ENCODE measurements at regions not wholly inside any gene's neighbourhood (a gene's known extent, or its start where the extent isn't known, plus 50 kb on each side); places are given as distances from the start of the nearest gene placed in this dataset.

GRCh38 chr21:16076465-16076864, 346.7 kb downstream of the USP25 start:
- H3K9me3 ChIP-seq = no peaks in the 10 kb centered on the region
- H3K36me3 ChIP-seq = no peaks in the 10 kb centered on the region
- H3K27ac ChIP-seq = no peak overlapping the region
- H3K4me1 ChIP-seq = peaks cover 0 to 2% (median 0%) of the 10 kb centered on the region in 9 donors
- H3K27me3 ChIP-seq = no peaks in the 10 kb centered on the region
- no peak overlapping the region for H3K4me3 ChIP-seq
- no peak for TF ChIP-seq CTCF (IDR thresholded peaks at IDR 0.05)
- ATAC-seq (no peak), DNase-seq (no peak)
- intact Hi-C loops (cut with DNase I) = loop anchor here in 1 of 10 donors (10.0 kb wide), 1 partner anchor 62 kb away; no protein-coding TSS in a partner anchor

DNA sequence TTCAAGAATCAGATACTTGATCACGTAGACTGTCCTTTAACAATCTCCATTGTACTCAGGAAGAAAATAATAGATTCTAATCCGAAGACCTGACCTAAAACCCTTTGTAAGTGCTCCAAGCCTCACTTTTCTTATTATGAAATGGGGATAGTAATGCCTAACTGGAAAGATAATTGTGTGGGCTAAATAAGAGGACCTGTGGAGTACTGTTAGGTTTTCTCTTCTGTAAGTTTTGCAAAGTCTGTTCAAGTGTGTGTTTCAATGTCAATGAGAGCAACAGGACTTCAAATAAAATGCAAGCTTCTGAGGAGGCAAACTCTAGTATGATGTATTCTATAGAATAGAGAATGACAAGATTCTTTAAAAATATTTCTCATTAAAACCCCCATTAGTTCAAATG, 348.6 kb downstream of the USP25 start:
- 75 to 83% methylated on average over 2 of the region's 2 CpGs for WGBS, 2 donors
- H3K4me1 ChIP-seq = peaks cover 0 to 7% (median 0%) of the 10 kb centered on the region in 9 donors
- ATAC-seq = no peak
- intact Hi-C loops (cut with DNase I) = loop anchor here in 1 of 10 donors (10.0 kb wide), 1 partner anchor 64 kb away; no protein-coding TSS in a partner anchor
- no peak for DNase-seq
- TF ChIP-seq CTCF (IDR thresholded peaks at IDR 0.05) = no peak
- no peak overlapping the region for H3K27ac ChIP-seq
- no peaks in the 10 kb centered on the region for H3K9me3 ChIP-seq
- H3K4me3 ChIP-seq = no peak overlapping the region
- no peaks in the 10 kb centered on the region for H3K27me3 ChIP-seq
- H3K36me3 ChIP-seq = no peaks in the 10 kb centered on the region

DNA sequence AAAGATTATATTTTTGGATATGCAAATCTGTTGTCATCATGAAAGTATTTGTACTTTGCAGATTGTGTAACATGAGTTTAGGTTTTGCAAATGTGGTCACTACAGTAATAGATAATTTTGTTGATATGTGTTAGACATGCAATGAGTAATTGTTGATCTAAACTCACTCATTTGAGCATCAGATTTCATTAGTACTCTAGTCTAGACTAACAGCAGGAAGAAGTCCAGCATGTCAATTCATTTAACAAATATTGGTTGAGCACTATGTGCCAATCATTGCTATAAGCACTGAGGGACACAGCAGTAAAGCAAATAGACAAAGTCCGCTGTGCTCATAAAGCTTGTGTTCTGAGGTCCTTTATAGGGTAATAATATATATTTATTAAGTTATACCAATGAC, 350.0 kb downstream of the USP25 start:
- WGBS, 2 donors = 94 to 98% methylated on average over 1 of the region's 1 CpG
- H3K9me3 ChIP-seq = no peaks in the 10 kb centered on the region
- TF ChIP-seq CTCF (IDR thresholded peaks at IDR 0.05) = no peak
- H3K4me3 ChIP-seq = no peak overlapping the region
- intact Hi-C loops (cut with DNase I) = loop anchor here in 8 of 10 donors (5.0 to 10.0 kb wide), 7 partner anchors 65 to 965 kb away; no protein-coding TSS in a partner anchor
- H3K4me1 ChIP-seq = peaks cover 0 to 7% (median 0%) of the 10 kb centered on the region in 9 donors
- H3K36me3 ChIP-seq = no peaks in the 10 kb centered on the region
- ATAC-seq (no peak), DNase-seq (no peak)
- no peak overlapping the region for H3K27ac ChIP-seq
- H3K27me3 ChIP-seq = no peaks in the 10 kb centered on the region

- Histone ChIP-seq H3K9me3 (no peaks in the 10 kb centered on the region), H3K4me1 (peaks cover 0 to 14% (median 4%) of the 10 kb centered on the region in 9 donors), H3K27me3 (no peaks in the 10 kb centered on the region), H3K4me3 (no peak overlapping the region), H3K27ac (no peak overlapping the region), H3K36me3 (no peaks in the 10 kb centered on the region)
- TF ChIP-seq CTCF (IDR thresholded peaks at IDR 0.05) = no peak
- no peak for ATAC-seq
- intact Hi-C loops (cut with DNase I) = loop anchor here in 8 of 10 donors (5.0 to 10.0 kb wide), 6 partner anchors 111 to 963 kb away; no protein-coding TSS in a partner anchor
- no peak for DNase-seq
- 64 to 78% methylated on average over 2 of the region's 2 CpGs for WGBS, 2 donors
These were observed 351.5 kb downstream of the USP25 start for GRCh38 chr21:16081304-16081703.
